ENCODE measurements at regions not wholly inside any gene's neighbourhood (a gene's known extent, or its start where the extent isn't known, plus 50 kb on each side); places are given as distances from the start of the nearest gene placed in this dataset.

- TF ChIP-seq POLR2A (IDR thresholded peaks at IDR 0.05) (no peak), POLR2AphosphoS5 (IDR thresholded peaks at IDR 0.05) (no peak), CTCF (IDR thresholded peaks at IDR 0.05) (no peak)
- no peak for DNase-seq (ENCODE audit: low spot score)
- Histone ChIP-seq H3K4me1 (replicated peaks) (no peaks in the 10 kb centered on the region), H3K27ac (no peak overlapping the region), H3K4me3 (no peak overlapping the region), H3K36me3 (no peaks in the 10 kb centered on the region), H3K27me3 (replicated peaks; ENCODE audit: insufficient read depth) (no peaks in the 10 kb centered on the region), H3K9me3 (no peaks in the 10 kb centered on the region)
- intact Hi-C loops (cut with DNase I) = loop anchor here (10.0 kb wide), 1 partner anchor 91 kb away; no protein-coding TSS in a partner anchor
- WGBS = 90% methylated on average over 6 of the region's 6 CpGs
These were observed 488.1 kb downstream of the COG6 start for GRCh38 chr13:40143559-40143958.

DNA sequence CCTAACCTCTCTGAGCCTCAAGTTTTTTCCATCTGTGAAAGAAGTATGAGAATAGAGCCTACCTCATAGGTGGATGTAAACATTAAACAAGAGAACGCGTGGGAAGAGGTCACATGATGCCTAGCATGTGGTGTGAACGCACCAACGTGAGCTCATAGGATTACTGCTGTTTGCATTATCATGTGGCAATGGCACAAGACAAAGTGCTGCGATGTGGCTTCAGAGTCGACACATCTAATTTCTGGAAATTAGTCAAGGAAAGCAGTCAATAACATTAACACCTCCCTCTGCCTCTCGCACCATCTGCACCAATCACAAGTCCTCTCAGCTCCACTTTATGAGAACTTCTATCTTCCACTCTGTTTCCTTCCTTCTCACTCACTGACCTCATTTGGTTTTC, 489.7 kb downstream of the COG6 start:
- H3K4me3 ChIP-seq = no peak overlapping the region
- intact Hi-C loops (cut with DNase I) = loop anchor here (5.0 to 10.0 kb wide), 3 partner anchors 47 to 522 kb away; partner anchors contain the start of gene FOXO1
- H3K27me3 ChIP-seq (replicated peaks; ENCODE audit: insufficient read depth) = no peaks in the 10 kb centered on the region
- DNase-seq (ENCODE audit: low spot score) = no peak
- H3K9me3 ChIP-seq = no peaks in the 10 kb centered on the region
- no peak for TF ChIP-seq CTCF (IDR thresholded peaks at IDR 0.05)
- no peak for TF ChIP-seq POLR2AphosphoS5 (IDR thresholded peaks at IDR 0.05)
- TF ChIP-seq POLR2A (IDR thresholded peaks at IDR 0.05) = no peak
- 88% methylated on average over 7 of the region's 7 CpGs for WGBS
- H3K36me3 ChIP-seq = no peaks in the 10 kb centered on the region
- H3K27ac ChIP-seq = no peak overlapping the region
- no peaks in the 10 kb centered on the region for H3K4me1 ChIP-seq (replicated peaks)

GRCh38 chr13:40146063-40146462, 490.6 kb downstream of the COG6 start:
- no peak overlapping the region for H3K27ac ChIP-seq
- no peaks in the 10 kb centered on the region for H3K27me3 ChIP-seq (replicated peaks; ENCODE audit: insufficient read depth)
- 81% methylated on average over 5 of the region's 5 CpGs for WGBS
- no peak overlapping the region for H3K4me3 ChIP-seq
- H3K36me3 ChIP-seq = no peaks in the 10 kb centered on the region
- no peak for TF ChIP-seq POLR2A (IDR thresholded peaks at IDR 0.05)
- no peak for TF ChIP-seq POLR2AphosphoS5 (IDR thresholded peaks at IDR 0.05)
- no peak for TF ChIP-seq CTCF (IDR thresholded peaks at IDR 0.05)
- no peaks in the 10 kb centered on the region for H3K9me3 ChIP-seq
- no peaks in the 10 kb centered on the region for H3K4me1 ChIP-seq (replicated peaks)
- intact Hi-C loops (cut with DNase I) = loop anchor here (5.0 to 10.0 kb wide), 3 partner anchors 46 to 521 kb away; partner anchors contain the start of gene FOXO1
- DNase-seq (ENCODE audit: low spot score) = no peak

DNA sequence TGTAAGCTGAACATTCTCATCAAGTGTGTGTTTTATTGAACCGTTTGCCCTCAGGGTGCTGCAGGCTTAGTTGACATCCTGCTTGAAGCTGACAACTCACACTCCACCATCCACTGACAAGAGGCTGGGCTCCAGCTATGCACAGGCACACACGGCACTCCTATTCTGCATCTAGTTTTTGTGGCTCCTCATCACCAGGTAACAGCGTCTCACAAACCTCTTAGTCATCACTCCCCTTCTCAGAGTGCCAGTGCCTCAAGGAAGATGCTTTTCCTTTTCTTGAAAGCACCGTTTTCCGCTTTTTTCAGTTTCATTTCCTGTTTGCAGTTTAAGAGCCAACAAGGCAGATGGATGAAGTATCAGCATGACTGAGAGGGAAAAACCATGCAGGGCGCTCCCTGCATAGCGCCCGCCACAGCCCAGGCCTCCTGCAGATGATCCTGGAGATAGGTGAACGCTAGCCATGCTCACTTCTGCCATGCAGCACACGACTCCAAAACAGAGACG, 491.2 kb downstream of the COG6 start:
- Histone ChIP-seq H3K4me3 (no peak overlapping the region), H3K4me1 (replicated peaks) (no peaks in the 10 kb centered on the region), H3K36me3 (no peaks in the 10 kb centered on the region), H3K27me3 (replicated peaks; ENCODE audit: insufficient read depth) (no peaks in the 10 kb centered on the region), H3K9me3 (no peaks in the 10 kb centered on the region), H3K27ac (no peak overlapping the region)
- no peak for DNase-seq (ENCODE audit: low spot score)
- intact Hi-C loops (cut with DNase I) = loop anchor here (5.0 to 10.0 kb wide), 3 partner anchors 46 to 521 kb away; partner anchors contain the start of gene FOXO1
- TF ChIP-seq POLR2A (IDR thresholded peaks at IDR 0.05) (no peak), POLR2AphosphoS5 (IDR thresholded peaks at IDR 0.05) (no peak), CTCF (IDR thresholded peaks at IDR 0.05) (no peak)
- WGBS = 80% methylated on average over 11 of the region's 11 CpGs

GRCh38 chr13:40148101-40148500, 492.6 kb downstream of the COG6 start:
- Histone ChIP-seq H3K36me3 (no peaks in the 10 kb centered on the region), H3K9me3 (no peaks in the 10 kb centered on the region), H3K4me3 (no peak overlapping the region), H3K27ac (no peak overlapping the region), H3K4me1 (replicated peaks) (no peaks in the 10 kb centered on the region), H3K27me3 (replicated peaks; ENCODE audit: insufficient read depth) (no peaks in the 10 kb centered on the region)
- no peak for DNase-seq (ENCODE audit: low spot score)
- TF ChIP-seq POLR2AphosphoS5 (IDR thresholded peaks at IDR 0.05) (no peak), POLR2A (IDR thresholded peaks at IDR 0.05) (no peak), CTCF (IDR thresholded peaks at IDR 0.05) (no peak)
- 92% methylated on average over 4 of the region's 4 CpGs for WGBS
- intact Hi-C loops (cut with DNase I) = loop anchor here (5.0 to 10.0 kb wide), 3 partner anchors 44 to 519 kb away; partner anchors contain the start of gene FOXO1
